ENCODE measurements at regions not wholly inside any gene's neighbourhood (a gene's known extent, or its start where the extent isn't known, plus 50 kb on each side); places are given as distances from the start of the nearest gene placed in this dataset.
"Not testable (repeated sequence)": the region's sequence is repeated elsewhere in the genome, so short reads cannot be mapped to it uniquely, and the experiment has no call there.

- no peak for DNase-seq
Observed at GRCh38 chr3:180743813-180744590, 64.7 kb upstream of the CCDC39 start.

DNA sequence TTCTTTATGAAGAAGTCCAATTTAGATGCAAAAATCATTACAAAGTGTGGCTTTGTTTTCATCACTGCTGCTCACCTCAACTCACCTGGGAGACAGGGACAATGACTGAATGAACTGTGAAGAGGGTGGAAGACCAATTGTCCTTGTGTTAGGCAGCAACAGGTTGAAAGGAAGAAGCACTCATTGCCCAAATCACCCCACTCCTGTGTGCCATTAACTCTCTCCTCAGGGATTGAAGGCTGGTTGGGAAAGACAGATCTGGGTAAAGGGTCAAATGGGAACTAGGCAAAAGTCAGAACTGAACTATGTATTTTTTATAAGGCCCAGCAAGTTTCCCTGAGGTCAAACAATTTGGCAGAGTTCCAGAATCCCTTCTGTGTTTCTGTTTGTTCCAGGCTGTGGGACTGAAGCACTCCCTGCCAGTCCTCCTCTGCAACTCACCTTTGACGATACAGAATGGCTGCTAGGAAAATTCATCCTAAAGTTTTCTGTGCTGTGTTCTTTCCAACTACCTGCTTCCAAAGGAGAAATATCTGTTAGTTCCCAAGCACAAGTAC is 68.6 kb upstream of the CCDC39 start:
- no peak for DNase-seq

DNA sequence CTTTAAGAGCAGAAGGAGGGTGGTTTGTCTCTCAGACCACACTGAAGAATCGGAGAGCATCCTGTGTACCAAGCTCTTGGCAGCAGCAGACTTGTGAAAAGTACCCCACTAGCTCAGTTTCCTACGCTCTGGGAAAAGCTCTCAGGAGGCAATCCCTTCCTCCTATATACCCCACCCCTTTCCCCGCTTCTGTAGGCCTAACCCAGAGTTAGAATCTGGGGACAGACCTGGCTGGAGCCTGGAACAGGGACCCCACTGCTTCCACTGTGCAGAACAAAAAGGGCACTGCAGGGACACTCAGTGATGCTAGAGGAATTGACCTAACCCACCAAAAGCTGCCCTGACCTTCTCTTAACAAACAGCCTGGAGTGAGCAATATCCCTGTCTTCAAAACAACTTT is 70.0 kb upstream of the CCDC39 start:
- no peak for DNase-seq

DNA sequence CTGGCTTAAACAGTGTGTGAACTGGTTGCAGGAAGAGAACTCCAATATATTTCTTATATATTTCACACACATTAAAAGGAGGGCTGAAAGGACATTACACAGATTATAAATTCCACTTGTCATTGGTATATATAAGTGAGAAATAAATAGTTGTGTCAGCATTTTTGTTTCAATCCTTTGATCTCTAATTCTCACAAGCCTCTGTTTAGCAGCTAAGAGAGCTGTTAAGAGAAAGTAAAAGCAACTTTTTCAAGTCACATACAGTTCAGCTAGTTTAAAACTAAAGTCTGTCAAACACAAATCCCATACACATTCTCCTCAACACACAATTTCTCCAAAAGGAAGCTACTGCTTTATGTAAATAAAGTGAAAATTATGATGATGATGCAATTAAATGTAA is 70.5 kb upstream of the CCDC39 start:
- DNase-seq = no peak

- no peak for DNase-seq
Observed at GRCh38 chr3:180755556-180755955, 76.3 kb upstream of the CCDC39 start.

GRCh38 chr3:180762866-180763265 is 83.6 kb upstream of the CCDC39 start:
- DNase-seq = no peak

DNA sequence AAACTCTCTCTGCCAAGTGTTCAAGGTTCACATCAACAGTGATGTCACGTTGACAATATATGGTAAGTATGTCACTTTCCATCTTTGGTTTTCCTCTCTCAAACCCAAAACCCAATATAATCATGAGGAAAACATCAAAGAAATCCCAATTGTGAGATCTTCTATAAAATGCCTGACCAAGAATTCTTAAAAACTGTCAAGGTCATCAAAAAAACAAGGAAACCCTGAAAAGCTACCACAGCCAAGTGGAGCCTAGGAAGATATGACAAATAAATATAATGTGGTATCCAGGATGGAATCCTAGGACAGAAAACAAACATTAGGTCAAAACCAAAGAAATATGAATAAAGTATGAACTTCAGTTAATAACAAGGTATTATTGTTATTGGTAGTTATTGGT is 85.2 kb upstream of the CCDC39 start:
- DNase-seq = no peak

- DNase-seq = no peak
Observed at GRCh38 chr3:180770639-180771038, 91.3 kb upstream of the CCDC39 start.

DNA sequence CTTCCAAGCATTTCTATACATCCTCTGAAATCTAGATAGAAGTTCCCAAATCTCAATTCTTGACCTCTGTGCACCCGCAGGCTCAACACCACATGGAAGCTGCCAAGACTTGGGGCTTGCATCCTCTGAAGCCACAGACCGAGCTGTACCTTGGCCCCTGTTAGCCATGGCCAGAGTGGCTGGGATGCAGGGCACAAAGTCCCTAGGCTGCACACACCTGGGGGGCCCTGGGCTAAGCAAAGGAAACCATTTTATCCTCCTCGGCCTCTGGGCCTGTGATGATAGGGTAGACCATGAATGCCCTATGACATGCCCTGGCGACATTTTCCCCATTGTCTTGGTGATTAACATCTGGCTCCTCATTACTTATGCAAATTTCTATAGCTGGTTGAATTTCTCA is 97.1 kb upstream of the CCDC39 start:
- no peak for DNase-seq

DNA sequence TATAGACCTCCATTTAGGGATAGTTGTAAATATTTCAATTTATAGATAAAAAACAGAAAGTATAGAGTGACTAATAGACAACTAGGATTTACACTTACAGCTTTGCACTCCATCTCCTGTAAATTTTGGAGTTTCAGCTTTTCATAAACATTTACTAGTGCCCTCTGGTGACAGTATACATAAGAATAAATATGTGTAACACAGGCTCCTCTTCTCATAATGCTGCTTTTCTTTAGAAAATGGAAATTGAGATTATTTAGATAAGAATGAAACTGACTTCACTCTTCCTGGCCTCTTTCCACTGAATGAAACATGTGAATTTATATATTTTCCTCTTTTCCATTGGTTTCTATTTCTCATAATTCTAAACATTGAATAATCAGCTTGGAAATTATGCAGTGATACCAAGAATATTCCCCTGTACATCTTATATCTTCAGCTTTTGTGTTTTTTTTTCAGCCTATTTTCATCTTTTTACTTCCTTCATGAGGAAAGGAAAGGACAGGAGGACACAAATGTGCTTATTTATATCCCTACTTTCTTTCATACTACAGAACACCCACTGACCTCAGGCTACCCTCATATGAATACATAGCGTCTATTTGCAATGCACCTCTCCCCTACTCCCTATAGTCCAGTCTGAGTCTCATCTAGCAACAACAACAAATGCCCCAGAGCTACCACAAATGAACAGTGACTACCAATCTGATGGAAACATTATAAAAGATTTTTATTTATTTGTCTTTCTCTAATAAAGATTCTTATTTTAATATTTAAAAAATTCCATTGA is 103.1 kb upstream of the CCDC39 start:
- no peak for DNase-seq

- DNase-seq = not testable (repeated sequence)
Observed at GRCh38 chr3:180786227-180786626, 106.9 kb upstream of the CCDC39 start.

DNA sequence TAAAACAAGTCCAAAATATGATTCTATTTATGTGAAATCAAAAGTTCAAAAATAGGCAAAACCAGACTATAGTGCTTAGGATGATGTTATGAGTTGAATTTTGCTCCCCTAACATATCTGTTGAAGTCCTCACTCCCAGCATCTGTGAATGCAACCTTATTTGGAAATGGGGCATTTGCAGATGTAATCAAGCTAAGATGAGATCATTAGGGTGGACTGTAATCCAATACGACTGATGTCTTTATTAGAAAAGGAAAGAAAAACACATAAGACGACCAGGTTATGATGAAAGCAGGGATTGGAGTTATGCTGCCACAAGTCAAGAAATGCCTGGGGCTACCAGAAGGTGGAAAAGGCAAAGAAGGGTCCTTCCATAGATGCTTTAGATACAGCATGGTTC is 110.5 kb upstream of the CCDC39 start:
- no peak for DNase-seq

DNA sequence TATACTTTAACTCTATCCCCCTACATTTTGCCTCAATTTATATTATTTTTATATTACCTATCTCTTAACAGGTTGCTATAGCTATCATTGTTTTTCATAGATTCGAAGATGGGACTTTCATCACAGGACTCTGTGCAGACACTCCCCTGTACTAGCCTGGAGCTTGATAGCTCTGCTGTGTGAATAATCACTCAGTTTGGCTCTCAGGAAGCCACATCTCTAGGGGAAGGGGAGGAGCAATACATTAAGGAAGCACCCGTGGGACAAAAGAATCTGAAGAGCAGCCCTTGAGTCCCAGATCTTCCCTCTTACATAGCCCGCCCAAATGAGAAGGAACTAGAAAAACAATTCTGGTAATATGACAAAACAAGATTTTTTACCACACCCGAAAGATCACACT is 114.3 kb upstream of the FXR1 start:
- no peak for DNase-seq

DNA sequence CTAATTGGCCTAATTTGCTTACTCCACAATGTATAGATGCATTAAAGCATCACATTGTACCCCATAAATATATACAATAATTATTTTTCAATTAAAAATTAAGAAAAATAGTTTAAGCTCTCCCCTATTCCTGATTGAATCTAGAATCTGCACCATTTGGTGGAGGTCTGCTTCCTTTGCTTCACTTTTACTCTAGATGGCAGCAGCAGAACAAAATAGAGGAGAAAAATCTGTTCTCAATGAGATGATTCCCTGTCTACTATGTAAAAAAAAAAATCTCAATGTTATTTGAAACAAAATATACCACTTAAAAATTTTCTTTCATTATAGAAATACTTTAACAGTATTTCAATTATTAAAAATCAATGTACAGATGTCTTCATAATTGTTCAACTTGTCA is 109.6 kb upstream of the FXR1 start:
- DNase-seq = no peak

- peak; percentile 88 for DNase-seq
Observed at GRCh38 chr3:180804916-180805315, 107.6 kb upstream of the FXR1 start.

GRCh38 chr3:180808823-180809575 is 103.5 kb upstream of the FXR1 start:
- no peak for DNase-seq

GRCh38 chr3:180820400-180820799 is 92.1 kb upstream of the FXR1 start:
- DNase-seq = no peak

- DNase-seq = no peak
Observed at GRCh38 chr3:180825964-180826363, 86.5 kb upstream of the FXR1 start.

DNA sequence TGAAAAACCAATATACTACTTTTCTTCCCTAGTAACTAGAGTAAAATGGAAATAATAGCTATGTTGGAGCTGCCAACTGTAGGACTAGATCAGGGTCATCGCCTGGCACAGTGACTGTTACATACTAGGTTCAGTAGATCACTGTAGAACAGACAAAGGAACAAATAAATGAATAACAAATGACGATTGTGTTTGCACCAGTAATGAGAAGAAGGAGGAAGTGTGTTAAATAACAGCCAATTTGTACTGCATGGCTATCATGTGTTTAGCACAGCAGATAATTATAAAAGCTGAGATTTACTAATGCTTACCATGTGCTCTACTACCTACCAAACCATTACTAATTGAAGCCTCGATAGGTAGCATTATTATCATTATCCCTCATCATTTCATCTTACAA is 85.3 kb upstream of the FXR1 start:
- DNase-seq = no peak

GRCh38 chr3:180828001-180828720 is 84.3 kb upstream of the FXR1 start:
- peak; percentile 35 for DNase-seq

DNA sequence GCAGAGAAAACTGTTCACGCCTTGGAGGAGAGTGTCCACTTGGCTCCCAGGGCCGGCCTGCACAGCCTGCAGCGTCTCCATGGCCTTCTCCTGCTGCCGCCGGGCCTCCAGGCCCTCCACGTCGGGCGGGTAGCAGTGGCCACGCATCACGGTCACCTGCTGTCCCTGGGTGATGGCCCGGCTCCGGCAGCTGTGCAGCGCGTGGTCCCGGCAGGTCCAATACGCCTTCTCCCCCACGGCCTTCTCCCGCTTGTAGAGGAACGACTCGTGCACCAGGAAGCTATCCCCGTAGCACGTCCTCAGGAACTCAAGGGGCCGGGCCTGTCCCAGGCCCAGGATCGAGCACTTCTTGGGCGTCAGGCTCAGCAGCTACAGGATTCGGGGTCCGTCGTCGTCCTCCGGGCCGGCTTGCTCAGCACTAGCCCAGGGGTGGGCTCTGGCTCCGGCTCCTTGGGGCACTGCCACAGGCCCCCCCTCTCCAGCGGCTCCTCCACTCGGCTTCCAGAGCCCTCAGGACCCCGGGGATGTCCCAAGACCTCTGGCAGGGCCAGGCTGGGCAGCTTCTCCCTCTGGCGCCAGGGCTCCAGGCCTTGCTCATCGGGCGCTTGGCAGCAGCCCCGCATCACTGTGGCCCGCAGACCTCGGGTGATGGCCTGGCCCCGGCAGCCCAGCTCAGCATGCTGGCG is 83.6 kb upstream of the FXR1 start:
- DNase-seq = peak; percentile 47

Data from islet precursor cell (in vitro differentiated cells).